Mesodermal cell (in vitro differentiated cells): ENCODE measurements at regions not wholly inside any gene's neighbourhood (a gene's known extent, or its start where the extent isn't known, plus 50 kb on each side); places are given as distances from the start of the nearest gene placed in this dataset.

Experiments
- H3K27ac ChIP-seq: 2 replicates; pipeline ENCODE4 v1.7.0; 2013; ENCODE audit warnings: mild to moderate bottlenecking, low read depth, low read length, moderate library complexity; ENCODE audit not compliant: severe bottlenecking
- H3K36me3 ChIP-seq: 2 replicates; pipeline ENCODE4 v1.7.1; 2013; ENCODE audit warnings: mild to moderate bottlenecking, low read length, moderate library complexity; ENCODE audit not compliant: control insufficient read depth, insufficient read depth
- H3K4me1 ChIP-seq: one replicate; pipeline ENCODE4 v1.7.1; 2013; ENCODE audit warnings: mild to moderate bottlenecking, low read length; ENCODE audit not compliant: insufficient read depth, control insufficient read depth, poor library complexity, severe bottlenecking
- H3K4me3 ChIP-seq: 2 replicates; pipeline ENCODE4 v1.7.0; 2013; ENCODE audit warnings: low read length, control low read depth, mild to moderate bottlenecking; ENCODE audit not compliant: insufficient read depth, poor library complexity, severe bottlenecking; ENCODE audit errors: extremely low read depth
- H3K9me3 ChIP-seq: 2 replicates; pipeline ENCODE4 v1.7.1; 2013; ENCODE audit warnings: mild to moderate bottlenecking, low read length, moderate library complexity; ENCODE audit not compliant: control insufficient read depth
- WGBS, 2 experiments: methylation state at CpG; one replicate each; pipeline ENCODE4 v1.1.5; 2013; ENCODE audit warnings: missing lambda C conversion rate in 2 of 2; ENCODE audit not compliant: insufficient coverage in 2 of 2; 5-methylcytosine and 5-hydroxymethylcytosine counted together

GRCh38 chr4:133891011-133891410 lies 310.6 kb downstream of the PABPC4L start:
- Histone ChIP-seq H3K9me3 (no peaks in the 10 kb centered on the region), H3K27ac (no peak overlapping the region), H3K4me1 (no peaks in the 10 kb centered on the region), H3K36me3 (no peaks in the 10 kb centered on the region), H3K4me3 (no peak overlapping the region)
- WGBS, 2 experiments, result no CpG with 5 or more reads among the region's 1 CpG

GRCh38 chr4:133887723-133888122 lies 313.9 kb downstream of the PABPC4L start:
- Histone ChIP-seq H3K27ac (no peak overlapping the region), H3K9me3 (no peaks in the 10 kb centered on the region), H3K4me1 (no peaks in the 10 kb centered on the region), H3K4me3 (no peak overlapping the region), H3K36me3 (no peaks in the 10 kb centered on the region)
- no CpG with 5 or more reads among the region's 4 CpGs for WGBS, 2 experiments

- 85 to 90% methylated on average over 2 to 3 of the region's 3 CpGs for WGBS, 2 experiments
These were observed 332.1 kb downstream of the PABPC4L start for GRCh38 chr4:133869486-133869885.

GRCh38 chr4:133868856-133869255 lies 332.7 kb downstream of the PABPC4L start:
- 80 to 100% methylated on average over 1 to 2 of the region's 4 CpGs for WGBS, 2 experiments
- Histone ChIP-seq H3K4me3 (no peak overlapping the region), H3K4me1 (peaks cover 11% of the 10 kb centered on the region), H3K36me3 (no peaks in the 10 kb centered on the region), H3K9me3 (no peaks in the 10 kb centered on the region), H3K27ac (no peak overlapping the region)

More at GRCh38 chr4:133869486-133869885, 332.1 kb downstream of the PABPC4L start:
- H3K27ac ChIP-seq, result no peak overlapping the region
- peaks cover 11% of the 10 kb centered on the region for H3K4me1 ChIP-seq
- no peaks in the 10 kb centered on the region for H3K9me3 ChIP-seq
- H3K4me3 ChIP-seq, result no peak overlapping the region
- no peaks in the 10 kb centered on the region for H3K36me3 ChIP-seq

- H3K4me3 ChIP-seq, result no peak overlapping the region
- no peaks in the 10 kb centered on the region for H3K36me3 ChIP-seq
- peak overlapping the region; percentile 51 for H3K27ac ChIP-seq
- H3K9me3 ChIP-seq, result no peaks in the 10 kb centered on the region
- H3K4me1 ChIP-seq, result peaks cover 11% of the 10 kb centered on the region
- 69 to 71% methylated on average over 2 of the region's 2 CpGs for WGBS, 2 experiments
These were observed 335.3 kb downstream of the PABPC4L start for GRCh38 chr4:133866328-133866699.

GRCh38 chr4:133865612-133866327 lies 335.8 kb downstream of the PABPC4L start:
- no CpG with 5 or more reads among the region's 1 CpG for WGBS, 2 experiments
- Histone ChIP-seq H3K27ac (peak overlapping the region; percentile 51), H3K36me3 (no peaks in the 10 kb centered on the region), H3K4me3 (no peak overlapping the region), H3K4me1 (peaks cover 11% of the 10 kb centered on the region), H3K9me3 (no peaks in the 10 kb centered on the region)

- H3K9me3 ChIP-seq, result no peaks in the 10 kb centered on the region
- no peaks in the 10 kb centered on the region for H3K36me3 ChIP-seq
- peaks cover 11% of the 10 kb centered on the region for H3K4me1 ChIP-seq
- no peak overlapping the region for H3K4me3 ChIP-seq
- WGBS, 2 experiments, result 87 to 100% methylated on average over 1 to 3 of the region's 3 CpGs
- no peak overlapping the region for H3K27ac ChIP-seq
These were observed 338.4 kb downstream of the PABPC4L start for GRCh38 chr4:133863153-133863552.

GRCh38 chr4:133856731-133857355 lies 344.7 kb downstream of the PABPC4L start:
- H3K36me3 ChIP-seq, result no peaks in the 10 kb centered on the region

GRCh38 chr4:133855001-133855400 lies 346.6 kb downstream of the PABPC4L start:
- no peak overlapping the region for H3K27ac ChIP-seq
- 100% methylated on average over 1 of the region's 4 CpGs; no CpG with 5 or more reads in 1 of the 2 experiments for whole genome bisulfite sequencing, 2 experiments
- H3K9me3 ChIP-seq, result no peaks in the 10 kb centered on the region

More at GRCh38 chr4:133856731-133857355, 344.7 kb downstream of the PABPC4L start:
- H3K4me1 ChIP-seq, result no peaks in the 10 kb centered on the region
- H3K9me3 ChIP-seq, result no peaks in the 10 kb centered on the region
- no peak overlapping the region for H3K27ac ChIP-seq
- H3K4me3 ChIP-seq, result no peak overlapping the region

GRCh38 chr4:133839326-133839725 lies 362.3 kb downstream of the PABPC4L start:
- no peak overlapping the region for H3K4me3 ChIP-seq
- H3K27ac ChIP-seq, result no peak overlapping the region
- peaks cover 4% of the 10 kb centered on the region for H3K9me3 ChIP-seq
- no peaks in the 10 kb centered on the region for H3K4me1 ChIP-seq
- H3K36me3 ChIP-seq, result no peaks in the 10 kb centered on the region

More at GRCh38 chr4:133855001-133855400, 346.6 kb downstream of the PABPC4L start:
- H3K36me3 ChIP-seq, result no peaks in the 10 kb centered on the region
- no peaks in the 10 kb centered on the region for H3K4me1 ChIP-seq
- no peak overlapping the region for H3K4me3 ChIP-seq

- 89 to 100% methylated on average over 1 of the region's 3 CpGs for WGBS, 2 experiments
- Histone ChIP-seq H3K27ac (no peak overlapping the region), H3K9me3 (no peaks in the 10 kb centered on the region), H3K4me3 (no peak overlapping the region), H3K36me3 (no peaks in the 10 kb centered on the region), H3K4me1 (no peaks in the 10 kb centered on the region)
These were observed 378.4 kb downstream of the PABPC4L start for GRCh38 chr4:133823177-133823576.
